DMS79 treated with DMSO at 0.1 percent for 48 hours (cell line): ENCODE measurements at regions not wholly inside any gene's neighbourhood (a gene's known extent, or its start where the extent isn't known, plus 50 kb on each side); places are given as distances from the start of the nearest gene placed in this dataset.

Experiments
- DNase-seq: peaks from one replicate; lab custom pipeline; 2025; lab: John Stamatoyannopoulos, UW

DNA sequence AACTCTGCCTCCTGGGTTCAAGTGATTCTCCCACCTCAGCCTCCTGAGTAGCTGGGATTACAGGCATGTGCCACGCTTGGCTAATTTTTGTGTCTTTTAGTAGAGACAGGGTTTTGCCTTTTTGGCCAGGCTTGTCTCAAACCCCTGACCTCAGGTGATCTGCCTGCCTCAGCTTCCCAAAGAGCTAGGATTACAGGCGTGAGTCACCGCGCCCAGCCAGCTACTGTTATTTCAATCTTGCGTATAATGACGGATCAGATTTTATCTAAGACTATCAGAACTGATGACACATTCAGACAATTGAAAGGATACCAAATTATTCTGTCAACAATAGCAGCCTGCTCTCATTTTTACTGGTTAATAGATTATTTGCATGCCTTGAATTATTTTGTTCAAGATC, 612.2 kb downstream of the ZIC1 start:
- no peak for DNase-seq

DNA sequence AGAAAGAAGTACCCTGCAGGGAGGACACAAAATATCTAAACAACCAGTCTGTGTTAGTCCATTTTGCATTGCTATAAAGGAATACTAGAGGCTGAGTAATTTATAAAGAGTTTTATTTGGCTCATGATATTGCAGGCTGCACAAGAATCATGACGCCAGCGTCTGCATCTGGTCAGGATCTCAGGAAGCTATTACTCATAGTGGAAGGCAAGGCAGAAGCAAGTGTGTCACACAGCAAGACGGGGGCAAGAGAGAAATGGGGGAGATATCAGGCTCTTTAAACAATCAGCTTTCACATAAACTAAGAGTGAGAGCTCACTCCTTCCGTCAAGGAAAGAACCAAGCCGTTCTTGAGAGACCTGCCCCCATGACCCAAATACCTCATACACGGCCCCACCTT, 614.8 kb downstream of the ZIC1 start:
- no peak for DNase-seq

DNA sequence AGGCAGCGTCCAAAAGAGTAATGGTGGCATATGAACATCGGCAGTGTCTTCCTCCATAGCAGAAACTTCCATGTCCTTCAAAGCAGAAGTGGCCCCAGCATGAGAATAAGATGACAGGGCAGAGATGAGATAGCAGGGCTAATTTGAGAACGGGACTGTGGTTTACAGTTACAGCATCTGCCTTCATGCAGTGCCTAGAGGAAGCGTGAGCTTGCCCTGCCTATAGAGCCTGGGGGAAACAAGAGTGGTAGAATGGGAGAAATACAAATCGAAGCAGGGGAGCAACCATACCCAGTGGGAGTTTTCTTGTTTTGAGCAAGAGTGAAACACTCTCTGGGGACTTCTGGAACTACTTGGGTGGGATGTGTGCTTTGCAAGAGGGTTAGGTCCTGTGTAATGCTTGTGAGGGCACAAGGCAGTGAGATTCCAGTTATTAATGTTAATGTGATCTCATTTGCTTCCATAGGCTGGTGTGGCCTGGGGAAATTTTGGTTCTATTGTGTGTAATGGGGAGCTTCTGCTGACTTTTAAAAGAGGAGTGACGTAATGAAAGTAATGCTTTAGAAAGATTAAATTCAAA, 616.9 kb downstream of the ZIC1 start:
- DNase-seq: no peak

DNA sequence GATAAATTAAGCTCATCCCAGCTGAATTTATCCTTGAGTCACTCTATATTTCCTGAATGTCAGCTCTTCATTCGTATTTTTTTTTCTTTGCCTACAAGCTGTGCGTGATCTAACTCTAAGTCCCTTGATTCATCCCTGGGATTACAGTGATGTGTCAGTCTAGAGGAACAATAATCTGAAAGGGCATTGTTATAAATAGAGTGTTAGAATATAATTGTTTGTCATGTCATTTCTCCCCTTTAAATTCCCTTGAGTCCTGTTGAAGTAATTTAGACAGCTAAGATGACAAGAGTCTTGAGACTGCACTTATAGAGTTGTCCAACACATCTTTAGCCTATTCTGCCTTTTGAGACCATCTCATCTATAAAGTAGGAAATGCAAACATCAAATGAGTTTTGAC, 621.8 kb downstream of the ZIC1 start:
- DNase-seq: no peak

DNA sequence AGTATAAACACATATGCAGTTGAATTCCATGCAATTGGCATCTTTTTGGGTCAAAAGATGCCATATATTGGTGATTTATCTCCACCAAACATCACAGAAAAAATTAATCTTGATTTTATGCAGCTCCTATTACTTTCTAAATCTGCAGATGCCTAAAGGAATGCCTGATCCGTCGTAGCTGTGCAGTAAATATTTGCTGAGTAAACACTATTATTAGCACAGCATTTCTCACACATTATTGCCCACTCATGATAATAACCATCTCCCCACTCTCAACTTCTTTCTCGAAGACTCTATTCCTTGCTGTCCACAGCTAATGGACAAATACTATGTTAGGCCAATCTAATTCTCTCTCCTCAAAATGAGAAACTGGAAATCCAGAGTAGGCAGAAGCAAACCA, 625.2 kb downstream of the ZIC1 start:
- DNase-seq: no peak

DNA sequence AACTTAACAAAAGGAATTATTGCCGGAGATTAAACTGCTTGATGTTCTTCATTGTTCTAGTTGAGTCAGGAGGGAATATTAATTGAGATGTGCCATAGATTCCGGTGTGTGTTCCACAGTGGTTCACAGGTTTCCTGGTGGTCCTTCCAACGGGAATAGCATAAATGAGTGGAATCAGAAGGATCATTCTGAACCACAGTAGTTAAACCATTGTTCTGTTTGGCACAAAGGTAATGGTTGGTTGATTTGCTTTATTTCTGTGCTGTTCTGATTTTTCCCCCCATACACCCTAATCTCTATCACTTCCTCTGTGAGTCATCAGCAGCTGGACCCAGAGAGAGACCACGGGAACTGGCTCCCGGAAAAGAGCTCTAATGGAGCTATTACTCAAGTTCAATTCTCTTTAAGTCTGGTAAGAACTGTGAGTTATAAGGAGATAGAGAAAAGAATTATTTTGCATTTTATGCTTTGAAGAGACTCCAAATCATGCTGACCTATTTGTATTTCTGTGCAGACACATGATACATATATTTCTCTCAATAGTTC, 627.2 kb downstream of the ZIC1 start:
- DNase-seq: no peak

DNA sequence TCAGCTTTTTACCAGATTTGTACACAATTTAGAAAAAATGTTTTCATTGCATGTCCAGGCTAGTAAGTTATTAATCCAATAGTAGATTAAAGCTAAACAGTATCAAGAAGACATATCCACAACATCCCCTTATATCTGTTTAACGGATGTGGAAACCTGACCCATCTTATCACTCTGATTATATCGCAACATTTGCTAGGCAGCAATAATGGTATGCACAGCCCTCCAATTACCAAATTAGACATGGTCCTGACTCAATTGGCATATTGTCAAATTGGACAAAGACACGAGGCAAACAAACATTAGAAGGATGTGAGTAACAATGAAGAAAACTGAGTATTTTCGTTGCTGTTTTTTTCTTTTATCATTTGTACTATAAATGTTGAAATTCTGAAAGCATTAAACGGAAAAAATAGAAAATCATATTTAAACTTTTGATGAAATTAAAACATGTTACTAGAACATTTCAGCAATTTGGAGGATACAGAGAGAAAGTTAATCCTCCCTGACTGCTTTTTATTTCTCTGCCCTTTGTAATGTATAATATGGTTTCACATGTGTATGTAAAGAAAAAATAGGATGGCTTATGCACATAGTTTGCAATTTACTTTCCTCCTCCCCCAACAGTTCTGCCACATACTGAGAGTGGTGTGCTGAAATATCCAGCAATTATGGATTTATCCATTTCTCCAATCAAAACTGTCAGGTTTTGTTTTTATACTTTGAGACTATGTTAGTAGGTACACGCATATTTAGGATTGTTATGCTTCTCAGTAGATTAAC, 633.7 kb downstream of the ZIC1 start:
- no peak for DNase-seq

DNA sequence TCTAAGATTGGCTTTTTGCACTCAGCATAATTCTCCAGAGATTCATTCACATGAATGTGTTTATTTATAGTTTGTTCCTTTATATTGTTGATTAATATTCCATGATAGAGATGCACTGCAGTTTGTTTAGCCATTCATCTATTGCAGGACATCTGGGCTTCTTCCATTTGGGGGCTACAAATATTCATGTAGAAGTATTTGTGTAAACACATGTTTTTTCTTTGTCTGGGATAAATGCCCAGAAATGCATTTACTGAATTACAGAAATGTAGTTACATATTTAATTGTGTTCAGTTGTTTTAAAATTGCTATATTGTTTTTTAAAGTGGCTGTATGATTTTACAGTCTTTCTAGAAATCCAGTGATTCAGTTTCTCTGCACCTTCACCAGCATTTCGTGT, 635.0 kb downstream of the ZIC1 start:
- no peak for DNase-seq

DNA sequence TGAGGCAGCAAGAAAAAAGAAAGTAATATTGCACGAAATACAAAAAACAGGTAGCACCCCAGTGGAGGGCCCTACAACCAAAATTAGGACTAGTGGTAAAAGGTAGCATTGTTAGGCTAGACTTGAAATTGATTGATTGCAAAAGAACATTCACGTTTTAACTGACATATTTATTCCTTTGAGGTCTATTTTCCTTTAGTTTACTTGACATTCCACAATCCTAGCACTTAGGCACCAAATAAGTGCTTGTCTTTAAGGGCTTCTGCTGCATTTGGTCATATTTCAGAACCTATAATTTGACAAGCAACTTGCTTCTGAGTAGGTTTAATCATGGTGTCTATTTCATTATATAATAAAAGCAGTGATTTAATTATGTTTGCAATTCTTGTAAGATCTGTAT, 642.7 kb upstream of the AGTR1 start:
- no peak for DNase-seq

DNA sequence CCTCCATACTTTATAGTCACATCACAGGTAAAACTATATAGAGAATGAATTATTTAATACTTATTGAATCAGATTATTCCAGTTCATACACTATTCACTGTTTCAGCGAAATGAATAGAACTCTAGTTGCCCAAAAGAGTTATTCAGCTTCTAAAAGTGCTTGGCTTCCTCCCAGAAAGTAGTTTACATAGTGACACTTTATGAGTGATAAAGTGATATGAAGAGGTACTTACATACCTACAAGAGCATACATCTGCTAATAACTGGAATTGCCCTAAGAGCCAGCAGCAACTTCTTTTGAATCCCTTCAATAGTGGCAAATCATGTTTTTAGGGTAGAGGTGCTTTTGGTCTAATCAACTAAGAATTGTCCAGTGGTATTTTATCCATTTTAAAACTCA, 635.1 kb upstream of the AGTR1 start:
- DNase-seq: peak; percentile 39

DNA sequence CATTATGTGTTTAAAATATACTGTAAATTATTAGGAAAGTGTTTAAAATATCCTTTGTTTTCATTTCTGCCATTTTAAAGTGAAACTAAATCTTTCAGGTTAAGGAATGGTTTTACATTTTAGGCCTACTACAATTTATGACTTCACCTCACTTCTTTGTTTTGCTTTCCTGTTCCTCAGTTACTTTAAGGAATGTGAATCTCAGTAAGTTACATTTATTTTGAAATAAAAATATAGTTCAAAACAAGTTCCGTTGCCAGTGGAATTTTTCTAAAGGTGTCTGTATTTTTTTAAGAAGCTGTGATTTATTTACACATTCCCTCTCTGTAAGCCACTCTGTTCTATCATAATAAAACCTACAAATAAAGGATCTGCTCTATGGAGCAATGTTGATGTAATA, 630.9 kb upstream of the AGTR1 start:
- no peak for DNase-seq

DNA sequence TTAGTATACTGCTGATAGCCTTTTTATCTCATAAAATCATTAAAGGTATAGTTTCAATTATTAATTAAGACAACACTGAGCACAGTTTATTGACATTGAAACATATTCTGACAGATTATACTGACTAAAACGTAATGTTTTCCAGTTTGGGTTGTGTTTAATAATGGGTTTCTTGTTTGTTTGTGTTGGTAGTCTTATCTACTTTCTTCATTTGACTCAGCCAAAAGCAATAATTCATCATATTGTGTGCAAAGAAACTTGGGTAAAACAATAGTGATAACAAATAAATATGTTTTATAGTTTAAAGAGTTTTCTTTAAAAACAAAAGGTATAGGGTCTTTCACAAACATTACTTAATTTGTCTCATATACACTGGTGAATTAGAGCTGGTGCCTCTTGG, 629.2 kb upstream of the AGTR1 start:
- no peak for DNase-seq

DNA sequence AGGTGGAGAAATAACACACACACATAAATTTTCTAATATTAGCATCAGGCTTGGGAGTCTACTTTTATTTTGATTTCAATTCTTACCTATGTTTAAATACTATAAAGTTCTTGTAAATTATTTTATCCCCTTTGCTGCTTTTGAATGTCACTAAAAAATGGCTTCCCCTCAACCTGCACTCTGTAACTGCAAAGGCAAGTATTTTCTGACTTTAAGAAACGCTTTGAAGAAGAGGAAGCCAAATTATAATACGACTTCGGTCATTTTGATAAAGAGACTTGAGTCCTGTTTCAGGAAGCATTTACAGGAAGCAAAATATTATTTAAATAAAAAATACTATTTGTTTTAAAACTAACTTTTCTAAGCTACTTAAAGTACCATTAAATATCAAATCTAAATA, 627.7 kb upstream of the AGTR1 start:
- no peak for DNase-seq

DNA sequence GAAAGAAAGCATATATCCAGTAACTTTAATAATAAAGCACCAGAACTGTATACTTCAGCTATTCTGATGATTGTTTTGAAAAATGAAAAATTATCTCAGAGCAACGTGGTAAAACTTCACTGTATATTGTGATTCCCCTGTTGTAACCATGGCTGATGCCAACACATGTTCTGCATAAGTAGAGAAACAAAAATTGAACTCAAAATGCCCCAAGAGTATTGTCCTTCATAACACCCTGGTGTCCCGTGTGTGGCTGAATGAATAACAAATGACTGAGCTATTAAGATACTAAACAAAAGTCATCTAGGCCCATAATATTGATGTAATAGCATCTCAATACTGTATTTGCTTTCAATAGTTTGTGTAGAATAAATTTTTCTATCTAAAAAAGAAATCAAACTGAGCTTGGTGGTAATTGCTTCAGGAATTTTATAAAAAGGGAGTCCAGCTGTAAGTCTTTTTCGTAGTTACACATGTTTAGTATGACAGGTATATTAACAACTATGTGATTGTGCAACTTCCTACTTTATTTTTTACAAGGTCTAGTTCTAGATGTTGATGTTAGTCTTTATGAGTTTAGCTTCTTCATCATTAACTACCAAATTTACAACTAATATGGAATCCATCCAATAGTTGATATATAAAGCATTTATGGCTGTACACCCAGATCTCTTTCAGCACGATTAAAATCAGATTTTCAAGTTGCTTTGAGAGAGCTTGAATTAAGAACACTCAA, 623.8 kb upstream of the AGTR1 start:
- DNase-seq: no peak

DNA sequence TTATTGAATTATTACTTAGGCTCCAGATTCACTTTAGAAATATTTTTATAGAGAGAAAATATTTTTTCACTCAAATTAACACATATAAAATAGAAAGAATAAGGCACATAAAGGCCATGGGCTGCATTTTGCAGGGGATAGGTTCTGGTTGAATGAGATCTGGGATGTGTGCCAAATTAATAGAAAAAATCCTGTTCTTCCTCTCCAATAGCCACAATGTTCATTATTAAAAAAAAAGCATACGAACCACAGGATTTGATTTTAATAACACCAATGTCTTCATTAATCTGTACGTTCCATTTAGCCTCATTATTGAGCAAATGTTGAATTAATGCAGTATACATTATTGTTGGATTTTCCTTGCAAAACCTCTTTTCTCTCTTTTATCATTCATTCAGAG, 622.8 kb upstream of the AGTR1 start:
- peak; percentile 39 for DNase-seq

DNA sequence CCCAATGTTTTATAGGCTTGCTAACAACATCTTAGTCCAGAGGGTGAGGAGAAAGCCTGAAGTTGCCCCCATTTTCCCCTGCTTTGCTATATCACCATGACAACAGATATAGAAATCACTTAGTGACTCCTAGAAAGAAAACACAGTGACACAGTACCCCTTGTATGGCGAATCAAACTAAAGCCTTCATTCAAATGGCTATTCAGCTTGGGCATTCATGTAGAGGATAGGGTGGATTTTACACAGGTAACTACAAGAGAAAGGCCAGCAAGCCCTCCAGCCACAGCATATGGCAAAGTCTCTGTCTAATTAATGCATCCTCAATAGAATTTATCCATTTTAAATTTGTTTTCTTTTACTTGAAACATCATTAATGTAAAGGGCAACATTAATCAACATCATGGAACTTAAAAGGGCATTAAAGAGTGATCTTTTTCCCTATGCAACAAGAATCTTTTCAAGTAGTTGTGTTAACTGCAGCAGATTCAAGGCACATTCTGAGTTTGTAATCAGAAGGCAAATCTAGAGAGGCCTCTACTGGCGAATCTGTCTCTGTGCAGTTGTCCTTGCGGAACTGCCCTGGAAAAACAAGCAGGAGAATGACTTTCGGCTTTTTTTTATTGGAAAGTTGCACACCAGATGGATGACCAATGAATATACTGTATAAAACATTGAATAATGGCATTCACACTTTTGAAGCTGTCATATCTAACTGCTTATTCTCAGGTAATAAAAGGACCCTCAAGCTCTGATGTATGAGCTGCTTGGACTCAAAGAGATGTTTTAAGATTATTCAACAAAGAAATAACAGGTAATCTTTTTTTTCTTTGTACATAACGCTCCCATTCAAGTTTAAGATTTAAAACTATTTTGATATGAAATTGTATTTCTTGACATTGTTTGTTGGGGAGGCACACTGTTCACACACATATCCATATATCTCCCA, 621.7 kb upstream of the AGTR1 start:
- no peak for DNase-seq

DNA sequence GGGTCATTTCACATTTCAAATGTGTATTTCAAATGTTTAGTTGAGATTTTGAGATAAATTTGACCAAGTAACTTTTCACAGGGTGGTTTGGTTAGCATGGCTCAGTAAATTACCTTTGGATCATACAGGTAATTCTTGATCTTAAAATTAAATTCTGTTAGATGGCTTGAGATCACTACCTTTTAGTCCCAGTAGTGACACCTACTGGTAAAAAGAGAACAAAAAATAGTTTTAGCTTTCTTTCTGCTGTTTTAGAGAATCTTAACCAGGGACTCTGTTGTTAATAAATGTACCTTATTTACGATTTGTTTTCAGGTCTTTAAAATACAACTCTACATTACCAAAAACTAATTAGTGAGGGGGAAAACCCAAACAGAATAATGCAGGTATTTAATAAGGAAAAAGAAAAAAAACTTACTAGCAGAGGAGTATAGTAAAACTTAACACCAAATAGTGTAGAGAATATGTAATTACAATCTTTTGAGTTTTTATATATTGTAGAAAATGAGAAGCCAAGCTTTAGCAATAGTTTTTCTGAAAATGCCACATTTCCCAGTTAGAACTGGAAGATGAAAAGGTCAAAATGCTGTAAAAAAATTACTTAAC, 620.3 kb upstream of the AGTR1 start:
- peak; percentile 8 for DNase-seq

DNA sequence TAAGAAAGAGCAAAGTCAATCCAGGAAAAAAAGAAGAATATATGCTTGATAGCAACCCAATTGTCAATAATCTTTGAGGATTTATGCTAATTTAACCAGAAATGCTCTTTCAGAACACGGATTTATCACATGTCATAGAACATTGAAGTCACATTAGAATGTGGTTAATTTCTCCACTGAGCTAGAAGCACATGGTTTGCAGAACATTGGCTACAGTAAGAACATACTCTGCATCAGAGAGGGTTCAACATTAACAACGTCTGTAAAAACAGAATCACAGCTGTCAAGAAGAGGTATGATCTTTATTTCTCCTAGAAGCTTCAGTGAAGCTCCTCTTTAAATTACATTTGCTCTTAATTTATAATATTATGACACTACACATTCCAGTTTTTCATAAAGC, 619.7 kb upstream of the AGTR1 start:
- DNase-seq: no peak

DNA sequence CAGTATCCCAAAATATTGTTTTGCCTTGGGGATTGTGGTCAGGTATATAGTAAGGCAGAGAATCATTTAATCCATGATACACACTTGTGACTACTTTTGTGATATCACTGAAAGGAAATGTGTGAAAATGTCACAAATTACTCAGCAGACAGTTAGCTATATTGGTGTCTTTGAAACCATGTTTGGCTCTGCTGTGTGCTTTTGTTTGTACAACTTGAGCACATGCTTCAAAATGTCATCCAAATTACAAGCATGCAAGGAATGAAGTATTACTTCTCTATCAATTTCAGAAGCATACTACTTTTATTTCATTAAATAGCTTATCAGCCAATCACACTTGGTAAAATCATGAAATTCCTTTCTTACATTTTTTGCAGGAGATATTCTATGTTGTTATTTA, 619.0 kb upstream of the AGTR1 start:
- DNase-seq: no peak

DNA sequence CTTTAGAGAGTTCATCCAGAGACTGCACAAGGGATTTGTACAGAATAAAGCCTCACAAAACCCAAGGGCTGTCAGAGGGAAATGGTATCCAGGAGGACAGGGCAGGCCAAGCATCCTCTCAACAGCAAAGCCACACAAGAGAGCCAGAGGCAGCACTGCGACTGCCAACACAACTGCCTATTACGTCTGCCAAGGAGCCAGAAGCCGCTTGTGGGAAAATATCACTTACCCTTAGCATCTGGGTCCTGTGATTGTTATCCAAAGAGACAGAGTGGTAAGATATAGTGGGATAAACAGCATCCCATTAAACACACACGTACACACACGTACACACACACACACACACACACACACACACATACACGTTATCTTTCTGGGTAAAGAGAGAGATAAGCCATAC, 618.3 kb upstream of the AGTR1 start:
- no peak for DNase-seq

DNA sequence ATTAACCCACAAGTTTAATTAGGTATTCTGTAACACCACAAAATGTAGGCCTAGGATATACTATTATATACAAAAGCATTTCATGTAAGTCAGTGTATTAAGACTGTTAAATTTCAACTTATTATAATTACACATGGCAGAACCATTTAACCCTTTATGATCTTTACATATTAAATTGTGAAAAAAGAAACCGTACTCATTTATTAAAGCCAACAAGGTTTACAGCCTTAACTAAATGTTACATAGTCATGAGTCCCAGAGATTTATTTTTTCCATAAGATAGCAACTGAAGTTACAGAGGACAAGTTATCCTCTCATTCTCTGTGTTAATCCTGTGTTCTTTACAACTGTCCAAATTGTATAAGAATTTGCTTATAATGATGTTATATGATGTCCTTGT, 615.8 kb upstream of the AGTR1 start:
- no peak for DNase-seq
